ENCODE measurements at regions not wholly inside any gene's neighbourhood (a gene's known extent, or its start where the extent isn't known, plus 50 kb on each side); places are given as distances from the start of the nearest gene placed in this dataset.

- TF ChIP-seq CTCF (IDR thresholded peaks at IDR 0.05): no peak
- no peak for TF ChIP-seq POLR2A (IDR thresholded peaks at IDR 0.05)
Observed at GRCh38 chr3:181418233-181418632, 293.5 kb upstream of the SOX2 start.
